Bronchial epithelial cell (primary cell): ENCODE measurements at regions not wholly inside any gene's neighbourhood (a gene's known extent, or its start where the extent isn't known, plus 50 kb on each side); places are given as distances from the start of the nearest gene placed in this dataset.

Experiments
- DNase-seq: peaks from one replicate; pipeline ENCODE4 v3.0.0-alpha.2; 2010; ENCODE audit warnings: low read depth
- FAIRE-seq: peaks from 2 replicates; lab custom pipeline; 2011; peaks lifted over from hg19 to GRCh38; lab: Jason Lieb, UNC
- H3K27me3 ChIP-seq: 2 replicates; pipeline ENCODE4 v1.5.1; 2011; ENCODE audit warnings: low read length; ENCODE audit not compliant: control insufficient read depth, insufficient read depth
- H3K36me3 ChIP-seq: 2 replicates; pipeline ENCODE4 v1.5.1; 2011; ENCODE audit warnings: low read length; ENCODE audit not compliant: control insufficient read depth, insufficient read depth
- H3K4me3 ChIP-seq: 2 replicates; pipeline ENCODE4 v1.5.1; 2011; ENCODE audit warnings: mild to moderate bottlenecking, low read depth, low read length, control low read depth
- CTCF ChIP-seq: IDR thresholded peaks from 2 replicates; pipeline ENCODE4 v1.5.1; 2011; ENCODE audit warnings: mild to moderate bottlenecking, moderate library complexity, low read length, control low read depth, inconsistent platforms; ENCODE audit not compliant: insufficient read depth, severe bottlenecking

- H3K36me3 ChIP-seq = no peaks in the 10 kb centered on the region
- no peak for TF ChIP-seq CTCF
- peaks cover under 1% of the 10 kb centered on the region for H3K27me3 ChIP-seq
- DNase-seq = no peak
- no peak for FAIRE-seq
- no peak overlapping the region for H3K4me3 ChIP-seq
Observed at GRCh38 chr1:25034736-25035522, 104.9 kb upstream of the RUNX3 start.

- no peak overlapping the region for H3K4me3 ChIP-seq
- no peak for TF ChIP-seq CTCF
- H3K36me3 ChIP-seq = no peaks in the 10 kb centered on the region
- peaks cover 5% of the 10 kb centered on the region for H3K27me3 ChIP-seq
- FAIRE-seq (no peak), DNase-seq (no peak)
Observed at GRCh38 chr1:25033828-25034705, 104.0 kb upstream of the RUNX3 start.

GRCh38 chr1:25033030-25033827 is 103.2 kb upstream of the RUNX3 start:
- H3K27me3 ChIP-seq = peaks cover 5% of the 10 kb centered on the region
- H3K4me3 ChIP-seq = no peak overlapping the region
- no peaks in the 10 kb centered on the region for H3K36me3 ChIP-seq
- TF ChIP-seq CTCF = no peak
- no peak for DNase-seq
- FAIRE-seq = no peak

- Histone ChIP-seq H3K4me3 (no peak overlapping the region), H3K36me3 (no peaks in the 10 kb centered on the region), H3K27me3 (peaks cover 5% of the 10 kb centered on the region)
- FAIRE-seq (no peak), DNase-seq (peak; percentile 88)
- no peak for TF ChIP-seq CTCF
Observed at GRCh38 chr1:25031966-25032667, 102.0 kb upstream of the RUNX3 start.

- no peak for FAIRE-seq
- TF ChIP-seq CTCF = no peak
- Histone ChIP-seq H3K4me3 (no peak overlapping the region), H3K27me3 (peaks cover 7% of the 10 kb centered on the region), H3K36me3 (no peaks in the 10 kb centered on the region)
- no peak for DNase-seq
Observed at GRCh38 chr1:25031601-25031965, 101.5 kb upstream of the RUNX3 start.
